ENCODE measurements at regions not wholly inside any gene's neighbourhood (a gene's known extent, or its start where the extent isn't known, plus 50 kb on each side); places are given as distances from the start of the nearest gene placed in this dataset.

DNA sequence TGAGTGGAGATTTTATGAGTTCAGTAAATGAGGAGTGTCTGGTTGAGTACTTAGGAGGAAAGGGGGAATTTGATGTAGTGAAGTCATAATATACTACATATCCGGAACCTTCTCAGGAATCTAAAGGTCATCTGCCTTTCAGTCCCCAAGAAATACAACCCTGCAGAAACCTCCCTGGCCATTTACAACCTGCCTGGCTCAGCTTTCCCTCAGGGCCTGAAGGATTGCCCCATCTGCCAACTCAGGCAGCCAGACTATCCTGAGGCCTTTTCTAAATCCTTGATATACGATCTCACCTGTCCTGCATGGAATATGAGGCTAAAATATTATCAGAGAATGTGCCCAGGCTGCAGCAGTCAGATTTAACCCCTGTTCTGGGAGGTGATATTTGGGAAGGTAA, 165.4 kb upstream of the SPOPL start:
- in situ Hi-C loops (cut with MboI; ENCODE audit: low pct_unique_long_range_greater_than_20kb, low sequenced_read_pairs, unreplicated experiment) = no loop called here
- DNase-seq (ENCODE audit: low spot score) = no peak
- no peak for TF ChIP-seq CTCF (IDR thresholded peaks at IDR 0.05; ENCODE audit: extremely low read depth, insufficient read depth, missing control alignments)

DNA sequence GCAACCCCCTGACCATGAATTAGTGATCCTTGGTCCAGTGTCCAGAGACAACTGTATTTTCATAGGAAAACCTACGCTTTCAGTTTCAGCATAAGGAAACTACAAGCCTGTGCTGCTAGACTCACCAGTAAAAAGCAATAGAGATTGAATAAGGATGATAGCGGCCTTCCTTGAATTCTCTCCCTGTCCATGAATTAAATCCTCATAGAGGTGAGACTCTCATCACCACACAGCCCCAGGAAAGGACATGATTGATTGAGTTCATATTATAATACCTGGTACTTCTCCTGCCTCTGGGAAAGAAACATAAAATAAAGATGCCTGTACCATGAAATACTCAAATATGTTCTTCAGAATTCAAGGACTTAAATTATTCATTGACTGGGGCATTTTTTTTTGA, 146.3 kb upstream of the SPOPL start:
- TF ChIP-seq CTCF (IDR thresholded peaks at IDR 0.05; ENCODE audit: extremely low read depth, insufficient read depth, missing control alignments) = no peak
- in situ Hi-C loops (cut with MboI; ENCODE audit: low pct_unique_long_range_greater_than_20kb, low sequenced_read_pairs, unreplicated experiment) = no loop called here
- DNase-seq (ENCODE audit: low spot score) = no peak

- DNase-seq (ENCODE audit: low spot score) = no peak
- TF ChIP-seq CTCF (IDR thresholded peaks at IDR 0.05; ENCODE audit: extremely low read depth, insufficient read depth, missing control alignments) = no peak
- in situ Hi-C loops (cut with MboI; ENCODE audit: low pct_unique_long_range_greater_than_20kb, low sequenced_read_pairs, unreplicated experiment) = no loop called here
These were observed 145.4 kb upstream of the SPOPL start for GRCh38 chr2:138356178-138356577.

GRCh38 chr2:138359532-138359931, 142.0 kb upstream of the SPOPL start:
- no peak for TF ChIP-seq CTCF (IDR thresholded peaks at IDR 0.05; ENCODE audit: extremely low read depth, insufficient read depth, missing control alignments)
- in situ Hi-C loops (cut with MboI; ENCODE audit: low pct_unique_long_range_greater_than_20kb, low sequenced_read_pairs, unreplicated experiment) = no loop called here
- no peak for DNase-seq (ENCODE audit: low spot score)

- DNase-seq (ENCODE audit: low spot score) = no peak
- in situ Hi-C loops (cut with MboI; ENCODE audit: low pct_unique_long_range_greater_than_20kb, low sequenced_read_pairs, unreplicated experiment) = no loop called here
- TF ChIP-seq CTCF (IDR thresholded peaks at IDR 0.05; ENCODE audit: extremely low read depth, insufficient read depth, missing control alignments) = no peak
These were observed 136.9 kb upstream of the SPOPL start for GRCh38 chr2:138364554-138365162.

DNA sequence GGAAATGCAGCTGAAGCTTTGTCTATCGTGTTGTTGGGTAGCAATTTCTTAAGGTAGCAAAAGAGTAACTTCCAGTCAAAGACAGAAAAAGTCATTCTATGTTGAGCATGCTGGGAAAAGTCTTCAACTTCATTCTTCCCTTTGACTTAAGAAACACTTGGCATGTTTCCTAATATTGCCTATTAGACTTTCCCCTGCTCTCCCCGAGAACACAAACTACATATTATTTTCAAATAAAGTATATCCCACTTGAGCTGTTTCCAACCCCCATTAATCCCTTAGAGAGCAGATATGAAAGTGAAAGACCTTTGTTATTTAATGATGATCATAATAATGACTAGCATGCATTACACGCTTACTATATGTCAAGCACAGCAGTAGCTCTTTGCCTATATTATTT, 136.0 kb upstream of the SPOPL start:
- no peak for DNase-seq (ENCODE audit: low spot score)
- no peak for TF ChIP-seq CTCF (IDR thresholded peaks at IDR 0.05; ENCODE audit: extremely low read depth, insufficient read depth, missing control alignments)
- in situ Hi-C loops (cut with MboI; ENCODE audit: low pct_unique_long_range_greater_than_20kb, low sequenced_read_pairs, unreplicated experiment) = no loop called here

DNA sequence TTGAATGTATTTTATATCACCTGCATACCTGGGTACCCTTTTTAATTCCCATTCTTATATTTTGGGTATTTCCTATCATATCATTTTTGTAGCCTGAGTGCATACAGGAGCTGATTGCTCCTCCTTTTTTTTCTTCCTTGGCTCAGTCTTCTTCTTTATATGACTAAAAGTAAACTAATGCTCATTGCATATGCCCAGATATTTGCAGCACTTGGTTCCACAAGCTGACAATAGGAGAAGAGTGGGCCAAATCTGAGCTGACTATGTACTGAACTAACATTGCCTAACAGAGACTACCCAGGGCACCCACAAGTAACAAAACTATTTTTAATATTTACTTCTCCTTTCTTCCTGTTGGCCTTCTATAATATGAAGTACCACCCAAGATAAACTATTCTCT, 131.7 kb upstream of the SPOPL start:
- in situ Hi-C loops (cut with MboI; ENCODE audit: low pct_unique_long_range_greater_than_20kb, low sequenced_read_pairs, unreplicated experiment) = no loop called here
- no peak for TF ChIP-seq CTCF (IDR thresholded peaks at IDR 0.05; ENCODE audit: extremely low read depth, insufficient read depth, missing control alignments)
- no peak for DNase-seq (ENCODE audit: low spot score)
